Stimulated activated CD4-positive, alpha-beta T cell treated with anti-CD3 and anti-CD28 coated beads, Interleukin-2, amount 100 ng/mL, for 48 hours (primary cell): ENCODE measurements at regions not wholly inside any gene's neighbourhood (a gene's known extent, or its start where the extent isn't known, plus 50 kb on each side); places are given as distances from the start of the nearest gene placed in this dataset.

Experiments used
- DNase-seq, 2 donors: peaks; one replicate each; pipeline ENCODE4 v3.0.0-alpha.2; 2020

- DNase-seq, result no peak
Observed at GRCh38 chr7:46522354-46522906, 601.4 kb upstream of the IGFBP3 start.

GRCh38 chr7:46518713-46519112 is 597.6 kb upstream of the IGFBP3 start:
- DNase-seq, result no peak

GRCh38 chr7:46515844-46516590 is 594.9 kb upstream of the IGFBP3 start:
- DNase-seq, result no peak

DNA sequence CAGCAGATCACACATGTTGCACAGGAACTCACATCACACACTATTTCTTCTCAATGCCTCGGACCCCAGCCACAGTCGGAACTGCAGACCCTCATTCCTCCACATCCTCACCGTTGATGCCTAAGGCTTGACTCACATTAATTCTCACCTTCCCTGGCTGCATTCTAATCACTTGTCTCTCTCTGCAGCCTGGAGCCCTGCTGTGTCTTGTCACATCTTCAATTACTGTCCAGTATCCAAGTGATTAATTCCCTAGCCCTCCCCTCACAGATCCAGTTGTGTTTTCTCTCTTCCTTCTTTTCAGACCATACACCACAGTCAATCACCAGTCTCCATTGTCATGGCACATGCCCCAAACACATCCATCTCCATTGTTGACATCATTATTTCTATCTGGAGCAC is 592.4 kb upstream of the IGFBP3 start:
- no peak for DNase-seq

DNA sequence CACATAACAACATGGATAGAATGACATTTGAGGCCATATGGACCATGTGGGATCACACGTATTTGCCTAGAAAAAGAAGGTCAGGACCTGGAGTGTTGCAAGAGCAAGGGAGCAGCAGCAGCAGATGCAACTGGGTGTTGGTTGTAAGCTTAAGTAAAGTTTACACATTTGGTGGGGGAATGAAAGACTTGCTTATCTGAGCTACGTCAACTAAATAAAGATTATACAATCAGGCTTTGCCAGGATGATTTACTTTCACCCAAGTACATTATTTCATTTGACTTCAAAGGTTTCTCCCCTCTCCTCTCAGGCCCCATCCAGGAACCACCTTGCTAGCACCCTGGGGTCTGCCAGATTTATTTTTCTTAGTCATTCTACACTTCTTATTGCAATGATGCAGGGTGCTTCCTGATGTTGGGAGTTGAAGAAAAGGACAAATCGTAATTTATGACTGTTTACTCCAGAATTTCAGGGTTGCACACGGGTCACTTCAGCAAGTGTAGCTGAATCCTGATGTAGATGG is 591.9 kb upstream of the IGFBP3 start:
- no peak for DNase-seq

GRCh38 chr7:46511442-46512215 is 590.6 kb upstream of the IGFBP3 start:
- DNase-seq, result no peak

DNA sequence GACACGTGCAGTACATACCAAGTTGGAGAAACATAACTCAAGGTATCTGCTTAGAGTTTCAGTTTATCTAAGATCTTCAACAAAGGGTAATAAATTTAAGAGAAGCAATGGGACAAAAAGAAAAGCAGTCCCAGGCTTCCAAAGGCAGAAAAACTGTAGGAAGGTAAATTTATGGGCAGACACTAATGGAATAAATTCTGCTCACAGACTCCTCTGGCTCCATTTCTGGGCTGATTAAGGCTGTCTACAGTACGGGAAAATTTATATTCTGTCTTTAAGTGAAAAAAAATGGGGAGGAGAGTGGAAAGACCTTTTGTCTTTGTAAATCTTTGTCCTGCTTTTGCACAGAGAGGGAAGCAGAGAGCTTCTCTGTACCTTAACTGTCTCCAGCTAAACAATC is 587.5 kb upstream of the IGFBP3 start:
- DNase-seq, result no peak

DNA sequence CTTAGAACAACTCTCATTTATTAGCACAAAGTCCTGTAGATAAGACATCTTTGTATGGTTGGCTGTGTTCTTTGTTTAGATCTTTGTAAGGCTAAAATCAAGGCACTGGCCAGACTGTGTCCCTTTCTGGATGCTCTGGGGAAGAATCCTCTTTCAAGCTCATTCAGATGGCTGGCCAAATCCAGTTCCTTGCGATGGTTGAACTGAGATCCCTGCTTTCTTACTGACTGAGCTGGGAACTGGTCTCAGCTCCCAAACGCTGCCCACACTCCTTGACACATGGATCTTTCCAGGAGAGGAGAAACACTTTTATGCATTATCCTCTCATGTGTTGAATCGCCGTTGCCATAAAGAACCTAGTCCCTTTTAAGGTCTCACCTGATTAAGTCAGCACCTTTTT is 586.5 kb upstream of the IGFBP3 start:
- no peak for DNase-seq

GRCh38 chr7:46494441-46494840 is 573.4 kb upstream of the IGFBP3 start:
- DNase-seq, result no peak

- DNase-seq, result no peak
Observed at GRCh38 chr7:46494028-46494427, 573.0 kb upstream of the IGFBP3 start.

DNA sequence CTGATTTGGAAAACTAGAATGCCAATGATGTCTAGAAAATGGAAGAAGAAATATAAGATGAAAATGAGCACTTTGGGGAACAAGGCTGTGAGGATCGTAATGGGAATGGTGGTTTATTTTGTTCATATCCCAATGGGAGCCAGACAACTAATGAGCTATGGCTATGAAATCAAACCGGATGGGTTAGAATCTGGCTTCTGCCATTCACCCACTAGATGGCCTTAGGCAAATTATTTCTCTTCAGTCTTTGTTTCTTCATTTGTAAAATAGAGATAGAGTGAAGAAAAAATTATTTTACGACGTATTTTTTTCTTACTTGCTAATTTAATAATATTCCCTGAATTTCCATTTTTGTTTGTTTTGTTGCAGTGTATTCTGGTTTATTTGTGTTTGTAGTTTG is 572.1 kb upstream of the IGFBP3 start:
- DNase-seq, result no peak

- DNase-seq, result no peak
Observed at GRCh38 chr7:46492466-46492865, 571.4 kb upstream of the IGFBP3 start.

DNA sequence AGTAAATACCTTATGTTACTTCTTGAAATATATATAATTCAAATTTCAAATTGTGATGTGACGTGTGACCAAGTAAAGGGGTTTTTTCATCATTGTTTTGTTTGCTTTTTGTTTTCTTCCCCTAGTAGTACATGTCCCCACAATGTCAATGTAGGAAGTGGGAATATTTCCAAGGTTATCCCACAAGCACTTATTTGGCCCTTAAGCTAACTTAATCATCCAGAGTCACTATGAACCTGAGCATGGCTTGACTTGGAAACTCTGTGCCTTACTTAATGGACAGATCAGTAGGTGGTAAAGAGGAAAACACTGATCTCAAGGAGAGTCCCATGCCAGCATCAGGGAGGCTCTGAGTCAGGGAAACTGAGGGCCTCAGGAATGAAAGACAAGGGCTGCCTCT is 569.3 kb upstream of the IGFBP3 start:
- DNase-seq, result no peak

DNA sequence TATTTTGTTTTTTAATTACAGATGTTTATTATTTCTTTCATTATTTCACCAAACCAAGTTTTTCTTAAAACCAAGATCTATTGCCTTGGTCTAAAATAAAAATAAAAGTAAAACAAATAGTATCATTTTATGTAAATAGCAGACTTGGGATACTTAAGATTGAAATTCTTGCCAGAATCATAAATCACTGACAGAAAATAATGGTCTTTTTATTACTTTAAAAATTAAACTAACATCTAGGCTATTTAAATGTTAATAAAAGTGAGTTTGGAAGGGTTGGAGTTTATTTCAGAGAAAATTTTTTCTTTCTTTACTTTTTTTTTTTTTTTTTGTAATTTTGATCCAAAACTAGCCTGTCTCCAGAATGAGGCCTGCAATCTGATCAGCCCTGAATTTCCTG is 568.0 kb upstream of the IGFBP3 start:
- no peak for DNase-seq

GRCh38 chr7:46488607-46489006 is 567.5 kb upstream of the IGFBP3 start:
- DNase-seq, result no peak

DNA sequence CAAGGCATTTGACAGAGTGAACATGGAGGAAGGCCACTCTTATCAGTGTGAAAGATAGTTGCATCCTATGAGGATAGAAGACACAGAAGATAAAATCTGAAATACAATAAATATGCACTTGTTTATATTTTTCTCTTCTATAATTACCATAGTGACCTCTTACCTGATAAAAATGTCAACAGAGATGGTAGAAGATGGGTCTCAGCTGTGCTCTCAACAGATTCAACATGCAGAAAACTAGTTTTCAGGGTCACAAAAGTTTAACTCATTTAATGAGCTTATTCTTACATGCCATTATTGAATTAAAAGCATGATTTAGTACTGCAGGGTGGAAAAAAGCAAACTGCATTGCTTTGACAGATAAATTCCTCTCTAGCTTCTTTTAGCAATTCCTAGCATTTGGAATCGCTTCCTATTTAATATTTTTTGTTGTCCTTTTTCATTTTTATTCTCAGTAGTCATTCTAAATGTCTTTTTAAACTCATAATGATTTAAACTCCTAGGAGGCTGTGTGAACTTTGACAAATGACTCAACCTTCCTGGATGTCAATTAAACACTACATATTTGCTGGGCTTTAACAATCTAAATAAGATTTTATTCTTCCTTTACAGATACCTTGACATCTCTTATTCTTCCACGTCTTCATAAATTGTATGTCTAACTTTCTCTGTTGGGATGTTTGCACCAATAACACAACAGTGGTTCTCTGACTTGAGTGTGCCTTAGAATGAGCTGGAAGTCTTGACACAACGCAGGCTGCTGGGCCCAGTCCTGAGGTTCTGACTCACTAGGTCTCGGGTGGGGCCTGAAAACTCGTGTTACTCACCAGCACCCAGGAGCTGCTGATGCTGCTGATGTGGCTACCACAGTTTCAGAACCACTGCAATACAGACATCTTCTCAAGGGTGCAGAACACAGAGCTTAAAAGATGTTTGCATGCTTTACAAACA is 565.5 kb upstream of the IGFBP3 start:
- no peak for DNase-seq

DNA sequence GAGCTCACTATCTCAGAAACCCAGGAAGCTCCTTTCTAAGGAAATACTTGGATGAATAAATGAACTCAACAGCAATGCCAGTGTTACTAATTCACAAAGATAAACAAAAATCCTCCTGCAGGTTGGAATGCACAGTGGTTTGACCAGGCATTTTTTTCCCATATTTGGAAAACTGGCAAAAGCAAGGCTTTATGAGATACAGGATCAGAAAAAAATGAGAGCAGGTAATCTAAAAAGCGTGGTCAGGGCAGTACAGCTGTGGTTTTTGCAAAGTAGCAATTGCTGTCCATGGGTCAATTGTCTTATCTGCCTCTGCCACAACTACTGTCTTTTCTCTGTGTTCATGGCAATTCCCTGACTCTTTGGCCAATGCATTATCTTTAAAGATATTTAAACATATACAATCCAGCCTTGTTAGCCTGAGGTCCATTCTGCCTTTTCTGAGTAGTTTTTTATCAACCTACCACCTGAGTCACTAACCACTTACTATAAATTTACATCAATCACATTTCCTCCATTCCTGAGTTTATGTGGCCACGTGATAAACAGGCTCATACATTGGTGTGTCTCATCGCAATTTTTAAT is 564.5 kb upstream of the IGFBP3 start:
- no peak for DNase-seq

DNA sequence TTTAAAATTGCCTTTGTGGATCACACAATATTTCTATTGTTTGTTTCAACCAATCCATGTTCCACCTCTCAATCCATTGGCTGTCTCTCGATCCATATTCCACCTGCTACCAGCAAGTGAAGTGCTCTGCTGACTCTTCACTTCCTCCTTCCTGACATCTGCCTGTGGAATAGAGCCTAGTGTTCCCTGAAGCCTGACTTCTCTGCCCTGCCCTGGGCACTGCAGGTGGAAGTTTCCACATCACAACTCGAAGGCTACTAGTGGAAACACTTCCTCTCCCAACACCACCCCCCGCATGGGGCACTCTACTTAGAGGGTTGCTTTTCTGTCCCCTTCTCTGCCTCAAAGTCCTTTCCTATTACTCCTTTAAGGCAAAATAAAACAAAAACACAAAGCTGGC is 563.8 kb upstream of the IGFBP3 start:
- no peak for DNase-seq

GRCh38 chr7:46480619-46481018 is 559.5 kb upstream of the IGFBP3 start:
- no peak for DNase-seq

- DNase-seq, result no peak
Observed at GRCh38 chr7:46479680-46480079, 558.6 kb upstream of the IGFBP3 start.

GRCh38 chr7:46478046-46478445 is 557.0 kb upstream of the IGFBP3 start:
- DNase-seq, result no peak

DNA sequence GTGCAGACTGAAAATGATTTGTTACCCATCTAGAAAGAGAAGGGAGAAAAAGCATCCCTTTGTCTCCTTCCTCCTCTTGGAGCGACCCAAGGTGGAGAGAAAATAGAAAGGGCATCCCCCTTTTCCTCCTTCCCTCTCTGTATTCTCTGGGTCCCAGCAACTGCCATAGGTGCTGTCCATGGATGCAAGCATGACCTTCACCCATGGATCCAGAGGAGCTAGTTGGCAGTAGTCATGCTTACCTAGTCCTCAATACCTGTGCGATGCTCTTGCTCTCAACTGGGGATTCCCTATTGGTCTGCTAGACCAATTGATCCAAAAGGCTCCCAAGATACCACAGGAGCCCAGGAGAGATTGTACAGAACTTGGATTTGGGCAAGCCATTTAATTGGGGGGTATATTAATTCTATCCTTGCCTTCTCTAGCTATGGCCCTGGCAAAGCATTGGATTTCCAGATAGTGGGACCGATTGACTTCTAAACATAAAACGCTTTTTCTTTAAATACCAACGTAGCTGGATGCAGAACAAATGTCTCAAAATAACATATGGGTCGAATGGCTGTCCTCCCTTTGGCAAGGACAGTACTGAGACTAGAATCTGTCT is 547.8 kb upstream of the IGFBP3 start:
- no peak for DNase-seq
